CD4-positive, alpha-beta T cell treated with Interleukin-4 for 1 hour (primary cell): ENCODE measurements at regions not wholly inside any gene's neighbourhood (a gene's known extent, or its start where the extent isn't known, plus 50 kb on each side); places are given as distances from the start of the nearest gene placed in this dataset.

Experiments
- DNase-seq, 2 donors: peaks; one replicate each; pipeline ENCODE4 v3.0.0-alpha.2; 2020 to 2022

DNA sequence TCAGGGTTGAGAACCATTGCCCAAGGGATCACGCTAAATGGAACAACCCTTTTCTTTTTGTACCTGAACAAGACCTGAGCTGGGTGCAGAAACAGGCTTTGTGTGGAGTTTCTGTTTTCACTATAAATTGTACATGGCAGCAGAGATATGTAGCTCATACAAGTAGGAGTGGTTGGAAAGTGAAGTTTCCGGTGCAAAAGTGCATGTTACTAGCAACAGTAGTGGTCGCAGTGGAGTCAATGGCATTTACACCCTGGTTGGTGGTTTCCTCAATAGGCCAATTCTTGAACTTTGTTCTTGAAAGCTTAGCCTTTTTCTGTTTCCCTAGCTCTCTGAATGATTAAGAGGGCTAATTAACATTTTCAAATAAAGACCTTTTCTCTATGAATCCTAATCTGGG, 170.7 kb downstream of the NEBL start:
- no peak for DNase-seq

GRCh38 chr10:20714979-20715378, 182.1 kb downstream of the NEBL start:
- no peak for DNase-seq

DNA sequence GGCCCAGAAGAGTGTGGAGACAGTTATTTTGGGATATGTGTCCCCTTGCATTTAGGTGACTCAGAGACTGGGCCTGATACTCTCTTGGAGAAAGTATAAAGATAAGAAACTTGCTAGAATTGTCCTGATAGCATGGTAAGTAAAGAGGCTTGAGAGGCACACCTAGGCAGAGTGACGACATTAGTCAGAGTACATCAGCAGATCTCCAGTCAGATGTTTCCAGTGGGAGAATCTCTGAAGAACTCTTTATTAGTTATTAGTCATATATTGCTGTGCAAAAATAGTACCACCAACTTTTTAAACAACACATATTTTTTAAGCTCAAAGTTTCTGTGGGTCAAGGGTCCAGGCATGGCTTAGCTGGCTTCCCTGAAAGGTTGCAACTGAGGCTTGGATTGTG, 182.6 kb downstream of the NEBL start:
- no peak for DNase-seq

DNA sequence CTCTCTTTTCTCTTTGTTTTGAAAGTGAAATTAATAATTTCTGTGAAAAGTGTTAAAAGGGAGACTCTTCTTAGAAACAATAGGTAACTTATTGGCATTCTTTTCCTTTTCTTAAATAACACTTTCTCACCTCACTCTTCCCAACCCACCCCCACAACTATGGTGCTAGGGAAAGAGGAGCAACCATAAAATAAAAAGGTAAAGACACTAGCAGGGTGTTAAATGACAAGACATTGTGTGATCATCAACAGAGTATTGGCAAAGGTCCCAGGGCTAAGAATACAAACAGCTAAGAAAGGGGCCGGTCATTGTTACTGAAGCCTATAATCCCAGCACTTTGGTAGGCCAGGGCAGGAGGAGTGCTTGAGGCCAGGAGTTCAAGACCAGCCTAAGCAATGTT, 183.7 kb downstream of the NEBL start:
- DNase-seq = no peak

- DNase-seq = no peak
Observed at GRCh38 chr10:20712774-20713173, 184.3 kb downstream of the NEBL start.

DNA sequence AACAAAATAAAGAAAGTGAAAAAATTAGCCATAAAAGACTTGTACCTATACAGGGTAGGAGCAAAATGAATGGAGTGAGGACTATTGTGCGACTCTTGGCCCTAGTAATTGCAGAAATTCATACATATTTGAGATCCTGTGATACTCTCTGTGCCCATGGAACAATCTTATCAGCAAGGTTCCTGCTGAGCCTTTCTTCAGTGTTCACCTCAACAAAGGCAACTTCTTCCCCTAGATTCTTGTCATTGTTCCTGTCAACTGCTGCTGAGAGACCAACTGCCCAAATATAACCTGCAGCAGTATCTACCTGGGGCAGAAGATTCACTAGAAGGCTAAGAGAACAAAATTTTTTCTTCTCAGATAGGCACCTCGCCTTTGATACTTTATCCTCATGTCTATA, 187.4 kb downstream of the NEBL start:
- DNase-seq = no peak

- no peak for DNase-seq
Observed at GRCh38 chr10:20708305-20708704, 188.8 kb downstream of the NEBL start.

GRCh38 chr10:20707251-20707650, 189.9 kb downstream of the NEBL start:
- DNase-seq = no peak

GRCh38 chr10:20698837-20699236, 198.3 kb downstream of the NEBL start:
- DNase-seq = no peak

DNA sequence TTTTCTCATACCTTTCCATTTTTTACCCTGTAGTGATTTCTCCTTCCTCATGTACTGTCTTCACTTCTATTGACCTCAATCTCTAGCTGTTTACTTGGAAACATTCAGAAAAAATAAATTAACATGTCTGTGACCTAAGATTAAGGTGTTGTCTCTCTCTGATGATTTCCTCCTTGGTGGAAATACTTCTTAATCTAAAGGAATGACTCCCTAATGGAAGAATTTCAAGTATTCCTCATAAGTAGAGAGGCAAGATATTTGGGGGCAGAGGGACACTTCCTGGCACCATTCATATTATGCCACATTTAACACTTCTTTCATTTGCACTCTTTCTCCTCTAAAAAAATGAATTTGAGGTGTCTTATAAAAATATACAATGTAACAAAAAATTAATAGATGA, 202.8 kb downstream of the NEBL start:
- no peak for DNase-seq

- no peak for DNase-seq
Observed at GRCh38 chr10:20688797-20689544, 208.1 kb downstream of the NEBL start.

DNA sequence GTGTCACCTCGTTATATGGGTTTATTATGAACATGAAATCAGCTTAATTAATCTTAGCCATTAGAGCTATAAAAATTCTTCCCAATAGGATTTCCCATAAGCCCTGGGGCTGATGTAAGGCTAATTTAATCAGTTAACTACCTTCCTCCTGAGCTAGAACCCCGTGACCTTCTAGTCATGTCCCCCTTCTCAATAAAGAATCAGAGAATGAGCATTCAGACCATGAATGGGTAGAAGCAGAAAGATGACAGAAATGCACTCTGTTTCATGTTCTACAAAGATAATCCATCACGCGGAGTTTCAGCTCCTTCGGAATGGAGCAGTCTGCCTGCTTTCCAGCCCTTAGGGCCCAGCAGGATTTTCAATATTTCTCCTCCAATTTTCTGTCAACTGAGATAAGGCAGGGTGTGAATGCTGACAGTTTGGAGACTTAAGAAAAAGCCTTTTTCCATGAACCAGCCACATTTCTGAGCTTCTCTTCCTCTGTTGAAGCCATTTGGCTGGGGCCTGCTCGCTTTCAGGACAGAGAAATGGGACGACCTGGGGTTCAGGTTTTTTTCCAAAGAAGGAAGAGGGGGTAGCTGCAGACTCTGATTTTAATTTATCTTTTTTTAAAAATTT, 211.0 kb downstream of the NEBL start:
- DNase-seq = no peak

DNA sequence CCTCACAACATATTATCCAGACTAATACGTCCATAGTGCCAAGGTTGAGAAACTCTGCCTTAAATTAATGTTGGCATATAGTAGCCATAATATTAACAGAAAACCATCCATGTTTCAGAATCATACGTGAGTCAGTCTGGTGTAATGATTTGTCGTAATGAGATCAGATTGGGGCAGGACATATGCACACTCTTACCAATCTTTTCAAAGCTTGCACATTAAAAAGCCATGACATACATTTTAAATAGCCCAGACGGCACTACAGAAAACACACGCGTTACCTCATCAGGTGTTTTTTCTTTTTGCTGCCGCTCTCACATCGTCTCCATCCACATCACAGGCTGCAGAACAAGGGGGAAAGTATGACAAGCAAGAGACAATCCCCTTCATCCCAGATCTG, 211.6 kb downstream of the NEBL start:
- DNase-seq = no peak

- no peak for DNase-seq
Observed at GRCh38 chr10:20683345-20683744, 213.8 kb downstream of the NEBL start.

GRCh38 chr10:20682782-20683181, 214.3 kb downstream of the NEBL start:
- no peak for DNase-seq

DNA sequence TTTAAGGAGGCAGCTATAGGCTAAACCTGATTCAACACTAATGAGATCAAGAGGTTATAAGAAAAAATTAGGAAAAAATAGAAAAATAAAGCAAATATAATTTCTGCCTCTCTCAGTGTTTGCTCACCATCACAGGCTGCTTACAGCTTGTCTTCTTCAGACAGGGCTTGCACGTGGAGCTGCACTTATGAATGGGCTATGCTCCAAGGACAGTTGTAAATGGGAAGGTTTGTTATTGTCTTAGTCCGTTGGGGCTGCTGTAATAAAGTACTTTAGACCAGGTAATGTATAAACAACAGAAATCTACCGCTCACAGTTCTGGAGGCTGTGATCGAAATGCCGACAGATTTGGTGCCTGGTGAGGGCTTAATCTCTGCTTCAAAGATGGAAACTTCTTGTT, 219.8 kb downstream of the NEBL start:
- no peak for DNase-seq

GRCh38 chr10:20674926-20675325, 222.2 kb downstream of the NEBL start:
- DNase-seq = no peak

- no peak for DNase-seq
Observed at GRCh38 chr10:20673175-20673574, 223.9 kb downstream of the NEBL start.

DNA sequence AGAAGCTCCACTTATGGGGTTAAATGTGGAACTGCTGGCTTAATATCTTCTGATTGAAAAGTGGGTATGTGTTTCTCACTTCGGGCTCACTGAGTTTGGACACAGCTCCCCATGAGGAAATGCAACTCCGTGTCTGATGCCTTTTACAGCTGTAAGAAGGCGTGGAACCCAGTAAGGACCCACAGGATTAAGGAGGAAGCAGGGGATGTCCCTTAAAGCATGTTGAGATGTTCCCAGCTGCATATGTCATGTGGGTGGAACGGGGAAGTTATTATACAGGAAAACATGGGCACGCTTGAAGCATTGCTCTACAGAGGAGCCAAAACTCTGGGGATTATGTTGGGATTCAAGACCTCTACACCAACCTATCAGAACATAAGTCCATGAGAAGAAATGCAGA, 224.4 kb downstream of the NEBL start:
- DNase-seq = no peak

DNA sequence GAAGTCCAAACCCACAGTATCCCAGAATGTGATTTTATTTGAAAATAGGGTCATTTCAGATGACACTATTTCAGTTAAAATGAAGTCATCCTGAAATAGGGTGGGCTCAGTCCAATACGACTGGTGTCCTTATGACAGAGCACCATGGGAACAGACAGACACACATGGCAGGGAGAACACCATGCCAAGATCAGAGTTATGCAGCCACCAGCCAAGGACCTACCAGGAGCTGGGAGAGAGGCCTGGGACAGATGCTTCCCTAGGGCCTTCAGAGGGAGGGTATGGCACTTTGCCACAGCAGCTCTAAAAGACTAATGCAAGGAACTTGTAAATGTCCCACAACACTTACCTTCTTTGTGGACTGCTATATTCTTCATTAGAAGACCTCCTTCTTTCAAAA, 226.5 kb downstream of the NEBL start:
- no peak for DNase-seq

DNA sequence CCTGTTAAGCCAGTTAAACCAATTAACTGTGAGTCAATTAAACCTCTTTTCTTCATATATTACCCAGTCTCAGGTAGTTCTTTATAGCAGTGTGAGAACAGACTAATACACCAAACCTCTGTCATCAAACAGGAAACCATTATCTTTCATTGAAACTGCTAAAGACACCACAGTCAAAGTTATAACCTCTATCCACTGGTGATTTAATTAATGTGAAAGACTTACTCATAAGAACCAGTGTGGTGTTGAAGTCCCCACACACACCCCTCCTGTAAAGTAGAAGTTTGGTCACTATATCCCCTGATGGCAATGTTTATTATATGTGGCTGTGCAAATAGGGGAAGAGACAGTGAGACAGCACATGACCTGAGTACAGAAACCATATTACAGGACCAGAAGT, 228.1 kb downstream of the NEBL start:
- DNase-seq = no peak

DNA sequence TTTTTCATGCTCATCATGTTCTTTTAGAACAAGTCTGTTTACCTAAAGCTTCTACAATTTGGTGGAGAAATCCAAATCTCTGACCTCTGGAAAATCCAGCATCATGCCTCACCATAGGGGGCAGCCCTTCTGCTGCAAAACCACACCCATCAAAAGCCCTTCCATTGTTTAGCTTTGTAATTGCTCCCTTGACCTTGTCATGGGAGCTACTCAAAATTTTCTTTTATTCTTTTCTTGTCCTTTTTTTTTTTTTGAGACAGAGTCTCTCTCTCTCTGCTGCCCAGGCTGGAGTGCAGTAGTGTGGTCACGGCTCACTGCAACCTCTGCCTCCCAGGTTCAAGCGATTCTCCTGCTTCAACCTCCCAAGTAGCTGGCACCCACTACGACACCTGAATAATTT, 234.4 kb downstream of the NEBL start:
- no peak for DNase-seq

DNA sequence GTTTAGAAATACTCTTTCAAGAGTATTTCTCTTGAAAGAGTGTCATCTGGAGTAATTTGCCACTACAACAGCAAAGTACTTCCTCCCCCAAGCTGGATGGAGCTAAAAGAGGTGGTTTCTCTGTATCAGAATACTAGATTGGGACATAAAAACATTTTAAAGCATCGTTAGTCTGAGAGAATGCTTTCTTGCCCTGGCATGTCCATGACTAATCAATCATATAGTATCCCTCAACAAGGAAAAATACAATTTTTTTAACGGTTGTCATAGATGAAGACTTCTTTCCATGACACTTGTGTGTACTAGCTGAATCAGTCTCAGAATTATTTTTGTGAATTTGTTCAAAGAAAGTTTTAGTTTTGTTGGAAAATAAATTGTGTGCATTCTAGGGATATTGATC, 237.9 kb downstream of the NEBL start:
- no peak for DNase-seq

GRCh38 chr10:20658158-20658557, 239.0 kb downstream of the NEBL start:
- DNase-seq = no peak

DNA sequence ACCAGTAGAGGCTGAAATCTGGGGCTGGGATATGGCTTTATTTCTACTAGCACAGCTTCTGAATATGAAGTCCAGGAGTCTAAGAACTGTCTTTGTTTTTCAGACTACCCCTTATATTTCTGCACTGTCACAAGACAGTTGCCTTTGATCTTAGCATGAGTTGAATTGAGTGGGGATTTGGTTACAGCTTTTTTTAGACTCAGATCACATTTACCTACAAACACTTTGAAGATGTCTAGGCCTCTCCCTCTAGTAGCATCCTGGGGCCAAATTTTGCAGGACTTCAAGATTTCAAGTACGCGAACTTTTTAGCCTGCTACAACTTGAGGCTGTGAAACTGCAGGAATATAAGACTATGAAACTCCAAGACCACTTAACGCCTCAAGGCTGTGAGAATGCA, 240.2 kb downstream of the NEBL start:
- no peak for DNase-seq
